HUES6 (cell line): ENCODE measurements at regions not wholly inside any gene's neighbourhood (a gene's known extent, or its start where the extent isn't known, plus 50 kb on each side); places are given as distances from the start of the nearest gene placed in this dataset.

ENCODE experiments used
- H3K27ac ChIP-seq: 2 replicates; pipeline ENCODE4 v1.7.0; 2013; ENCODE audit warnings: low read depth, mild to moderate bottlenecking, low read length, inconsistent platforms
- H3K27me3 ChIP-seq: 2 replicates; pipeline ENCODE4 v1.6.1; 2013; ENCODE audit warnings: low read length; ENCODE audit not compliant: control insufficient read depth, insufficient read depth
- H3K36me3 ChIP-seq: 2 replicates; pipeline ENCODE4 v1.6.1; 2013; ENCODE audit warnings: low read length; ENCODE audit not compliant: control insufficient read depth, insufficient read depth
- H3K4me1 ChIP-seq: 2 replicates; pipeline ENCODE4 v1.6.1; 2013; ENCODE audit warnings: low read length; ENCODE audit not compliant: control insufficient read depth, insufficient read depth
- H3K4me3 ChIP-seq: 2 replicates; pipeline ENCODE4 v1.5.1; 2013; ENCODE audit warnings: low read depth, low read length
- H3K9ac ChIP-seq: one replicate; pipeline ENCODE4 v1.6.1; 2013; ENCODE audit warnings: mild to moderate bottlenecking, low read length
- H3K9me3 ChIP-seq: 2 replicates; pipeline ENCODE4 v1.6.1; 2013; ENCODE audit warnings: low read depth, low read length; ENCODE audit not compliant: control insufficient read depth, insufficient read depth

DNA sequence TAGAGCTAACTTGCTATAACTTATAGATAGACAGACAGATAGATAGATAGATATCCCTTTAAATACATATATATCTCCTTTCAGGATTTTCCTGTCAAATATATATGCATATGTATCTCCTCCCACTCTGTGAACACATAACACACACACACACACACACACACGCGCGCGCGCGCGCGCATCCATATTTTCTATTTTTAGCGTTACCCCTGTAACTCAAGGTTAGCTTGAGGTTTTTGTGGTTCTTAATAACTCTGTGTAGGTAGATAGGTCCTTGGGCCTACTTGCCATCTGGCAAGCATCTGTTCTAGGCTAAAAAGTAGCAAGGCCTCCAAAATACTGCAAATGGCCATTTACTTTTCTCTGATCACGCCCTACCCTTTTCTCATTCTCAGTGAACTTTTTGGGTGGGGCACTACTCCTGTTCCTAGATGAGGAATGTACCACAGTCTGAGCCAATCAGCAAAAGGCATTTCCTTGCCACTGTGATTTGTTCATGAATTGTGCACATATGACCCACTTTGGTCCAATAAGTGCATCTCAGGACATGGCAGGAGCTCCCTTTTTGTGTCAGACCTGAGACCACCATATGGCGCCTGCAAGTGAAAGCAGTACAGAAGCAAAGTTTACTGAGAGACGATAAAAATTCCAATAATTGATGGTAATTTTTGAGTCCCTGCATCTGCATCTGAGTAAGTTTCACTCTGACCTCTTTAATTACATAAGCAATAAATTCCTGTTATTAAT lies 740.5 kb upstream of the API5 start:
- Histone ChIP-seq H3K9me3 (no peaks in the 10 kb centered on the region), H3K27ac (no peak overlapping the region), H3K27me3 (no peaks in the 10 kb centered on the region), H3K9ac (no peak overlapping the region), H3K4me1 (no peaks in the 10 kb centered on the region), H3K4me3 (no peak overlapping the region), H3K36me3 (no peaks in the 10 kb centered on the region)

- Histone ChIP-seq H3K4me1 (no peaks in the 10 kb centered on the region), H3K4me3 (no peak overlapping the region), H3K27me3 (no peaks in the 10 kb centered on the region), H3K9me3 (no peaks in the 10 kb centered on the region), H3K36me3 (no peaks in the 10 kb centered on the region), H3K27ac (no peak overlapping the region), H3K9ac (no peak overlapping the region)
Observed at GRCh38 chr11:42571878-42572610, 739.8 kb upstream of the API5 start.

DNA sequence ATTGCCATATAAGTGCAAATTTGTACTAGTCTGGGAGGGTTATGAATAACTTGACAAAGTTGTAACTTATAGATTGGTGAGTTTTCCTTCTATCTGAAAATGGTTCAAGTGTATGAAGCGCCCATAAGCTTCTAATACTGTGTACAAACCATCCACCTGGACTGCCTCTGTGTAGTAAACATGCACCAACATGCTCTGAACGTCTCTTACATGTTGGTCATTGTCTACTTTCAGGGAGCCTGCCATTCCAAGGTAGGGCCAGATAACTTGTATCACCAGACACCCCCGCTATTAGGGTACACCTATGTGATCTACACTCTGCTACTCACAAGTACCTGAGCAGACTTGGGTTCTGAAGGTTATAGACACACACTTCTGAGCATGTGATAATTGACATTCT lies 735.5 kb upstream of the API5 start:
- H3K4me1 ChIP-seq = no peaks in the 10 kb centered on the region
- H3K9me3 ChIP-seq = no peaks in the 10 kb centered on the region
- H3K9ac ChIP-seq = no peak overlapping the region
- H3K36me3 ChIP-seq = no peaks in the 10 kb centered on the region
- H3K27me3 ChIP-seq = no peaks in the 10 kb centered on the region
- H3K27ac ChIP-seq = no peak overlapping the region
- no peak overlapping the region for H3K4me3 ChIP-seq

DNA sequence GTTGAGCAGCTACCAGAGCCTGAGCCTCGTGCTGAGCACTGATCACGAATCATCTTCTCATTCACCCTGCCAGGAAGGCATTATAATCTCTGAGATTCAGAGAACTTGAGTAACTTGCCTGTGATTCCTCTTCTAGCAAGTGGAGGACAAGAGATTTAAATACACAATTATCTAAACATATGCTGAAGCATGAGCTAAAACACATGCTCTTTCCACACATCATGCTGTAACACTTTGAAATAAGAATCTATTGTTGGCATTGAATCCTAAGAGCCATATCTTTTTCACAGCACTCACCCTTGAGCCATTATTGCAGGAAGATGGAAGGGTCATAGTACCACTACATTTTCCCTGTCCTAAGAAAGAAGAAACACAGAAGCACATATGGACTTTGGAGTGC lies 722.5 kb upstream of the API5 start:
- H3K36me3 ChIP-seq = no peaks in the 10 kb centered on the region
- H3K4me1 ChIP-seq = no peaks in the 10 kb centered on the region
- H3K9ac ChIP-seq = no peak overlapping the region
- H3K9me3 ChIP-seq = no peaks in the 10 kb centered on the region
- H3K27ac ChIP-seq = no peak overlapping the region
- H3K4me3 ChIP-seq = no peak overlapping the region
- no peaks in the 10 kb centered on the region for H3K27me3 ChIP-seq

DNA sequence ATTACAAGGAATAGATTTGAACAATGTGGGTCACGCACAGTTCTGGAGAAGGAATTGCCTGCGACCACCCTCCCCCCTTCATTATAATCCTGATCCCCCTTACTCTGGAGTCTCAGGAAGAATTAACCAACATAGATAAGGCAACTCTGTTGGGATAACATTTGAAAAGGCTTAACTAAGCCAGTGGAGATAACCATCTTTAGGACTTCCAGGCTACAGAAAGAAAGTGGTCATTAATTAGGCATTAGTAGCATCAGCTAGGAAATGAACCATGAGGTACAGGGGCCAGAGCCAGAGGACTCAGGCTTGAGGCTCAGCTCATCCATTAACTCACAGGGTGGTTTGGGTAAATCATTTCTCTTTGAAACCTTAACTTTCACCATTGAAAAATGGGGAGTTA lies 720.0 kb upstream of the API5 start:
- no peak overlapping the region for H3K9ac ChIP-seq
- no peaks in the 10 kb centered on the region for H3K36me3 ChIP-seq
- peaks cover 15% of the 10 kb centered on the region for H3K4me1 ChIP-seq
- H3K27ac ChIP-seq = no peak overlapping the region
- no peaks in the 10 kb centered on the region; the same call in 1 of the 2 replicates for H3K27me3 ChIP-seq
- no peak overlapping the region for H3K4me3 ChIP-seq
- no peaks in the 10 kb centered on the region for H3K9me3 ChIP-seq

DNA sequence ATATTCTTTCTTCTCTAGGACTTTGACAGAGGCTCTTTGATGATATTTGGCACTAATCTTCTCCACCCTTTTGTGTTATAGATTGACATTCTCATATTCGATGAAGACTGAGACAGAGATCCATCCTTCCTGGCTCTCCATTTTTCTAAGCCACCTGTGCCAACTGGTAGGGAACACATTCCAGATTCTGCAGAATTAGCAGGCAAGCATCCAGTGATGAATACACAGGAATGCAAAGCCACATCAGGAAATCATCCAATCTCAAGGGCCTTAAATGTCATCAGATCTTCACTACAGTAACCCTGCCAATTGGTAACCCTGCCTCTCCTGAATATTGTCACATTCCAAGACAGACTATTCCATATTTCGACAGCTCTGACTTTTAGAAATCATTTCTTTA lies 718.4 kb upstream of the API5 start:
- Histone ChIP-seq H3K36me3 (no peaks in the 10 kb centered on the region), H3K4me1 (peaks cover 18% of the 10 kb centered on the region), H3K27me3 (no peaks in the 10 kb centered on the region; the same call in 1 of the 2 replicates), H3K4me3 (no peak overlapping the region), H3K9me3 (no peaks in the 10 kb centered on the region), H3K9ac (no peak overlapping the region), H3K27ac (no peak overlapping the region)

DNA sequence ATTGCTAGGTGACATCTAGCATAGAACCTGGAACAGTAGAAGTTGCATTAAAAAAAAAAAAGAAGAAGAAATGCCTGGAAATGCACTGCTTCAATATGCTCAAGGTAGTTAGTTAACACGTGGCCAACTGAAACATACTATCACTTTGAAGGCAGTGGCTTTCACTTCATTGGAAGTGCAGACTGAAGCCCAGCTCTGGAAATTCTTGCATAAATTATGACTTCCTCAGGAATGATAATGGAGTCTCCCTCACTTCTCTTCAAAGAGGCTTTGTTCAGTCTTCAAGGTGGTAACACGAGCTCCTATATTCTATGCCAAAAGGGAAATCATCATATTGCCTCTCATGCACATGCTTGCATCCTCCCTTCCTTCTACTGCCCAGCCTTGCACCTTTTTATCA lies 715.9 kb upstream of the API5 start:
- Histone ChIP-seq H3K9me3 (no peaks in the 10 kb centered on the region), H3K9ac (no peak overlapping the region), H3K4me1 (peaks cover 20% of the 10 kb centered on the region), H3K27me3 (no peaks in the 10 kb centered on the region; the same call in 1 of the 2 replicates), H3K4me3 (no peak overlapping the region), H3K36me3 (no peaks in the 10 kb centered on the region), H3K27ac (no peak overlapping the region)

GRCh38 chr11:42596576-42597145 lies 715.1 kb upstream of the API5 start:
- no peaks in the 10 kb centered on the region for H3K36me3 ChIP-seq
- no peak overlapping the region for H3K27ac ChIP-seq
- H3K27me3 ChIP-seq = no peaks in the 10 kb centered on the region; the same call in 1 of the 2 replicates
- peaks cover 20% of the 10 kb centered on the region for H3K4me1 ChIP-seq
- no peaks in the 10 kb centered on the region for H3K9me3 ChIP-seq
- no peak overlapping the region for H3K4me3 ChIP-seq
- no peak overlapping the region for H3K9ac ChIP-seq

DNA sequence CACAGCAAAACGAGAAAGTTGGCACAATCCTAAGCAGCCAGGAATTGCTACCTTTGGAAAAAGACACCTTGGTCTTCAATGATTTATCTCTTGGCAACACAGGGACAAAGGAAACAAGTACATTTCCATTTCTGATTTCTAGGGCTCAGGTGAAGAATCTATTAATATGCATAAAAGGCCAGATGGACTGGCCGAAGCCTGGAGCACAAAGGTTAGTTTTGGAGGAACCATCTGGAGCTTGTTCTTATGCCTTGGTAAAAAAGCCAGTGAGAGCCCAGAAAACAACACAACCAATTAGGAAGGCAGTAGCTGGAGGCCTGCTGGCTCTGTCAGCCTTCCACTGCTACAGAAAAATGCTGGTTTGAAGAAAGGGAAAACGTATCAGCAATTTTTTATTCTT lies 713.5 kb upstream of the API5 start:
- Histone ChIP-seq H3K4me1 (peaks cover 20% of the 10 kb centered on the region), H3K36me3 (no peaks in the 10 kb centered on the region), H3K4me3 (no peak overlapping the region), H3K27ac (no peak overlapping the region), H3K9me3 (no peaks in the 10 kb centered on the region), H3K27me3 (no peaks in the 10 kb centered on the region; the same call in 1 of the 2 replicates), H3K9ac (no peak overlapping the region)

- no peak overlapping the region for H3K9ac ChIP-seq
- H3K27me3 ChIP-seq = no peaks in the 10 kb centered on the region
- H3K4me3 ChIP-seq = no peak overlapping the region
- H3K4me1 ChIP-seq = peaks cover 4% of the 10 kb centered on the region; the same call in 1 of the 2 replicates
- no peak overlapping the region for H3K27ac ChIP-seq
- no peaks in the 10 kb centered on the region for H3K36me3 ChIP-seq
- H3K9me3 ChIP-seq = no peaks in the 10 kb centered on the region
Observed at GRCh38 chr11:42620796-42621195, 691.0 kb upstream of the API5 start.
